Hematopoietic multipotent progenitor cell (in vitro differentiated cells): ENCODE measurements at regions not wholly inside any gene's neighbourhood (a gene's known extent, or its start where the extent isn't known, plus 50 kb on each side); places are given as distances from the start of the nearest gene placed in this dataset.

Experiments
- DNase-seq, 3 donors: peaks; one replicate each; pipeline ENCODE4 v3.0.0-alpha.2; 2011 to 2015; ENCODE audit warnings: low read depth in 2 of 3, low spot score in 2 of 3

GRCh38 chr12:107461222-107461975, 224.2 kb upstream of the PWP1 start:
- peak in 2 of 3 donors; percentile 9 to 16 for DNase-seq

DNA sequence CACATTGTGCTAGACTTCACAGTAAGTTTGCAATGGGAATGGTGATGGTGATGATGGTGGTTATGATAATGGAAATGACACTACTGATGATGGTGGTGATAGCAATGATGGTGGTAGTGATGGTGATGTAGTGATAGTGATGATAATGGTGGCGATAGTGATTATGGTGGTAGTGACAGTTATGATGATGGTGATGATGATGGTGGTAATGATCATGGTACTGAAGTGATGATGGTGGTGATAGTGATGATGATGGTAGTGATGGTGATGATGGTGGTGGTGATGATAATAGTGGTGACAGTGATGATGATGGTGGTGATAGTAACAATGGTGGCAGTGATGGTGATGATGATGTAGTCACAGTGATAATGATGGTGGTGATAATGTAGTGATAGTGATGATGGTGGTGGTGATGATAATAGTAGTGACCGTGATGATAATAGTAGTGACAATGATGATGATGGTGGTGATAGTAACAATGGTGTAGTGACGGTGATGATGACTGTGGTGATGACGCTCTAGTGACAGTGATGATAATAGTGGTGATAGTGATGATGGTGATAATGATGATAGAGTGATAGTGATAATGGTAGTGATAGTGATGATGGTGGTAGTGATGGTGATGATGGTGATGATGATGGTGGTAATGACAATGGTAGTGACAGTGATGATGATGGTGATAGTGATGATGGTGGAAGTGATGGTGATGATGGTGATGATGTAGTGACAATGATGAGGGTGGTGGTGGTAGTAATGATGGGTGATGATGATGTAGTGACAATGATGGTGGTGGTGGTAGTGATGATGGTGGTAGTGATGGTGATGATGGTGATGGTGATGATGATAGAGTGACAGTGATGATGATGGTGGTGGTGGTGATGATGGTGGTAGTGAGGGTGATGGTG, 222.9 kb upstream of the PWP1 start:
- no peak for DNase-seq

DNA sequence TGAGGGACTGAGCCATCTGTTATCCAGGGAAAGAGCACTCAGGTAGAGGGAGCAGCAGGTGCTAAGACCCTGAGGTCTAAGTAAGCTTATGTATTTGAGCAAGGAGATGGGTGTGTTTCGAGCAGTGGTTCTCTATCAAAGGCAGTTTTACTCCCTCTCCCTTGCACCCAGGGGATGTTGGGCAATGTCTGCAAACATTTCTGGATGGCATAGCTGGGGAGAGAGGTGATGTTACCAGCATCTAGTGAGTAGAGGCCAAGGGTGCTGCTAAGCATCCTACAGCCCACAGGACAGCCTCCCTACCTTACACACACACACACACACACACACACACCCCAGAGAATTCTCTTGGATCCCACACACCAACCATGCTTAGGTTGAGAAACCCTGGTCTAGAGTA, 221.0 kb upstream of the PWP1 start:
- no peak for DNase-seq

- DNase-seq = no peak
These were observed 220.0 kb upstream of the PWP1 start for GRCh38 chr12:107465625-107466024.

DNA sequence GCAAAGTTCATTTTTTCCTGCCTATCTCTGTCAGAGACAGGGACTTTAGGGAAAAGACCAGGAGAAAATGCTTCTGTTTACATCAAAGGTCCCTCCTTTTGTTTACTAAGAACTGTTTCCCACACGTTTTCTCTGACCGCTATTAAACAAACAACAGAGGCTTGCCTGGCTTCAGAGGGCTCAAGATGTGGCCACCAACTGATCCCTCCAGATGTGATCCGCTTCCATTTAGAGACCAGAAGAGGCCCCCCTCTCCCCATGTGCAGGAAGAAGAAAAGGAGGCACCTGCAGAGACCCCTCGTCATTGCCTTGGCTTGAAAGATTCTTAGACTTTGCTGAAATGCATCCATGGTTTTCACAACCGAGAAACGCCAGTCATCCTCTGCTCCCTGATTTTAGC, 217.9 kb upstream of the PWP1 start:
- DNase-seq = no peak

DNA sequence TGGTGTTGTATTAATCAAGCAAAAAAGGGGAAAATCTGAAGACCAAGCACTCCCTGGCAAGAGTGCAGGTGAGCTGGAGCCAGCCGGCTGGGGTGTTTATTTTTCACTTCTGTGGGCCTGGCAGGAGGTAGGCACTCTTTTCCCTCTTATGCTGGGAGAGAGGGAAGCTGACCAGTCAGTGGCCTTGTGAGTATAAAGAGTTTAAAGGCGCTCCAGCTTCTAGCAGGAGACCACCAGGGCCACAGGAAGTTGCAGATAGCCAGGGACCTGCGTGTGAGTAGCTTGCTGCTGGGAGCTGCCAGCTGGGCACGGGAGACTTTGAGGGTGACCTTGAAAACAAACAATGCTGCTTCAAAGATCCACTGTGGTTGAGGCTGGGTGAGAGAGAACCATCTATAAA, 217.4 kb upstream of the PWP1 start:
- no peak for DNase-seq

DNA sequence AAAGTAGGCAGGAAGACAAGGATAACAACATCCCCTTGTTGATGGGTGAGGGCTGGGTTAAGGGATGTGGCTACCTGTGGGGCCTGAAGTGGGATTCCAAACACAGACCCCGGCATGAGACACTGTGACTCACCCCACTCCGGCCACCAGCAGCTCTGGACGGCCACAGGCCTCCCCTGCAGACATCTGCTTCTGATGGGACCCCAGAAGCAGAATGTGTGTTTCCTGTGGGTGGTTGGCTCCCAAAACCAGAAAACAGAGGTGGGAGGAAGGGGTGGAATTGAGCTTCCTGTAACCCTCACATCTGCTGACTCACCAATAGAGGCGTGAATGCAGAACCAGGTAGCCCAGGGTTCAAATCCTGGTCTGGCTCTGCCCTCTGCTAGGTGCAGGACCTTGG, 216.6 kb upstream of the PWP1 start:
- peak in 1 of 3 donors; percentile 52 for DNase-seq

- no peak for DNase-seq
These were observed 215.0 kb upstream of the PWP1 start for GRCh38 chr12:107470645-107471044.

- no peak for DNase-seq
These were observed 213.3 kb upstream of the PWP1 start for GRCh38 chr12:107472308-107472707.

- DNase-seq = no peak
These were observed 211.5 kb upstream of the PWP1 start for GRCh38 chr12:107474099-107474498.

DNA sequence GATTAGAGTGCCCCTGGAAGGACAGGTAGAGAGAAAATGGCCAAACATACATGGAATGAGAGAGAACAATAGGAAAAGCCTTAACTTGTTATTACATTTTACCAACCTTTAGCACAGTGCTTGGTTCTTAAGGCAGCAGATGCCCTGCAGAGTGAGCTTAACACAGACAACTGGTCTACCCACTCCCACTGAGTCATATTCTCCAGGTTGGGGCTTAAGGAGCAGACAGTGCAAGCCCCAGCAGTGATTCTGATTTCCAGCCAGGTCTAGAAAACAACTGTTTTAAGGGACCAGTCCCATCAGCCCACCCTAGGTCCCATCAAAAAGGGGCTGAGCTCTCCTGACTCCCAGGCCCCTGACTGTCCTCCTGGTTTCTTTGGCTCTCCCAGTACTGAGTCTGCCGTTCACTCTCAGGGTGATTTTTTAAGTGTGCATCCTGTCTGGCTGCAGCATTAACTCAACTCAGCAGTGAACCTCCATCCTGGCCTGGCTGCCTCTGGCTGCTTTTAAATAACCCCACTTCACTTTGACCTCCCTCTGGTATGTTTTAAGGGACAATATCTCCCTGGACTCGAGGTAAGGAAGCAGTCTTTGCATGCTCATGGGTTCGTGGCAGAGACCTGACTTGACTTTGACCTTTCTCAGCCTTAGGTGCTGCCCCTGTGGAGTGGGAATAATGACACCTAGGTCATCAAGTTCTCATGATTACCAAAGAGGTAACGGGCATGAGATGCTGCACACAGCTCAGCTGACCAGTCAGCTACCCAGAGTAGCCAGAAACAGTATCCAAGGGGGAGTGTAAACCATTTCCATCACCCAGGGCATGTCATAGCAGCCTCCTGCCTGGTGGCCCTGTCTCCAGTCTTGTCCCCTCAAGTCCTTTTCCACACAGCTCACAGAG, 210.7 kb upstream of the PWP1 start:
- DNase-seq = no peak

DNA sequence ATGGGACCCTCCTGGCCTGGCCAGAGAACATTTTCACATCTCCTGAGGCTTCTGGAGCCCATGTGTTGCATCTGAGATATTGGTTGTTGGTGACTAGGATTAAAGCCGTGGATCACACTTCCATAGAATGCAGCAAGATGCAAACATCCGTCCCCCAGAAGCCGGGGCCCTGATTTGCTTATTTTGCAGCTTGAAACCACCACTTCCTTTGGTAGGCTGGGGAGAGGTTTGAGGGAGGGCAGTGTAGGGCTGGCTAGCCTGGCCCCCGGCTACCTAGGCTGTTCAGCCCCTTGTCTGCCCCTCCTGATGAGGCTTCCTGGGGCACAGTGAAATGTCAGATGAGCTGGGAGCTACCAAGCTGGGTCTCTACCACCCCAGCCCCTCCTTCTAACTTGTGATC, 209.7 kb upstream of the PWP1 start:
- no peak for DNase-seq

DNA sequence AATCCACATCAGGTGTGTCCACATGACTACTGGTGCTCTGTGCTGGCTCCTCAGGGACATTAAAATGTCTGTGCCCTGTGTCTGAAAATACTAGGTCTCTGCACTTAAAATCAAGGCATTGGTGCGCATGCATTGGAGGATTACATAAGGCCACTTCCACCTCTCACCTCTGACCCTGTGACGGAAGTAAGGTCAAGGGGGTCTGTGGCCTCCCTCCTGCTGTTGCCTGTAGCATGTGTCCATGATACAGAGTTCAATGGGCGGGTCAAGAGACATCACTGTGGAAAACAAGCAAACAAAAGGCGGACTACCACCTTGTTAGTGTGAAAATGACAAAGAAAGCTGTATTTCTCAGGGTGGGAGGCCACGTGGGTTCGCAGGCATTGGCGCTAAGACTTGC, 208.6 kb upstream of the PWP1 start:
- DNase-seq = no peak

DNA sequence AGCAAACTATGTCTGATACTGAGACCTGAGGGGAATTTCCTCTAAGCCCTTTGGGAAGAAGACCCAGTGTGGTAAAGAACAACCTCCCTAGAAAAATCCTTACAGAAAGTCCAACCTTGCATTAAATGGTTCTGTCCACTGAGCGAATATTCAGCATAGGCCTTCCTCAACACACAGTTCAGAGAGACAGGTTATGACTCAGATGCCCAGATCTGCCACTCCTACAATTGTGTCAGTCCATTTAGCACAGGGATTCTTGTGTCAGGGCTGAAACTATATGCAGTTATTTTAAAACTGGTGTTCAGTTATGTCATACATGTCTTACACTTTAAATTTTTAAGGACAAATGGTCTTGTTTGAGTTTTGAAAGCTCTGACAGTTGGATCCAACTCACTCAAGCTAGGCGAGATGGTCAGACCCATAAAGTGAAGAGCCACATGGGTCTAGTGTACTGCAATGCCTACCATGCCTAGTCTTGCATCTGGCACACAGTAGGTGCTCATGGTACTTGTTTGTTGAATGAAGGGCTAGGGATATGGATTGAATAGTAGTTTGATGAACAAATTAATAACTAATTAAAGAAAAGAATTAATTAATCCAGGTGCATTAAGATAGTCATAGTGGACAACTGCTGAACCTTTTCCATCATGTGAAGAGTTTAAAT, 207.5 kb upstream of the PWP1 start:
- DNase-seq = no peak

DNA sequence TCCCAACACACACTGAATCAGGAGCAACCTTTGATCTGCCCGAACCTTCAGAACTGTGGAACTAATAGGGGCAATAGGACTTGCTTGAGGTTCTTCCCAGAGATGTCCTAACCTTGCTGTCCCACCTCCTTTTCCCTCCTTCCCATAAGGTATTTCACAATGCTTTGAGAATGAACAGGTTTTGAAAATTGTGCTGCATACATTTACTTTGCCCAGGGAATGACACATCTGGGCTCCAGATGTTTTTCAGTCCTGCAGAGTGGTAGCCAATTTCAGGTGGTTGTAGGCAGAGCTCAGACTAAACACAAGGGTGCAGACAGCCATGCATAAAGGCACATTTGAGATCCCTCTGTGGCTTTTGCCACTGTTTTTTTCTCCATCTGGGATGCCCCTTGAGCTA, 206.7 kb upstream of the PWP1 start:
- no peak for DNase-seq

GRCh38 chr12:107480836-107481608, 204.6 kb upstream of the PWP1 start:
- no peak for DNase-seq

DNA sequence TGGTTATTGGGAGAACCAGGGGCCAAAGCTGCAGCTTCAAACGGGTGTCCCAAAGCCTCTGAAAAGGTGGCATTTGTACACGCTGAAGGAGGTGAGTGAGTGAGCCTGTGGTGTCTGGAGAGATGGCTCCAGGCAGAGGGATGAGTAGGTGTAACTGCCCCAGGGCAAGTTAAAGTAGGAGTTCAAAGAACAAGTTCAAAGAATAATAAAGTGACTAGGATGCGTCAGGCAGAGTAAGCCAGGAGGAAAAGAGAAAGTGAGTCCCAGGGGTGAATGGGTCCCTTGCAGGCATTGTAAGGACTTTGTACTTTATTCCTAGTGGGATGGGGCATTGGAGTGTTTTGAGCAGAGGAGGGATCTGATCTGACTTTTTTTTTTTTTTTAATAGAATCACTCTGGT, 201.4 kb upstream of the PWP1 start:
- DNase-seq = no peak

- no peak for DNase-seq
These were observed 200.7 kb upstream of the PWP1 start for GRCh38 chr12:107484941-107485340.

DNA sequence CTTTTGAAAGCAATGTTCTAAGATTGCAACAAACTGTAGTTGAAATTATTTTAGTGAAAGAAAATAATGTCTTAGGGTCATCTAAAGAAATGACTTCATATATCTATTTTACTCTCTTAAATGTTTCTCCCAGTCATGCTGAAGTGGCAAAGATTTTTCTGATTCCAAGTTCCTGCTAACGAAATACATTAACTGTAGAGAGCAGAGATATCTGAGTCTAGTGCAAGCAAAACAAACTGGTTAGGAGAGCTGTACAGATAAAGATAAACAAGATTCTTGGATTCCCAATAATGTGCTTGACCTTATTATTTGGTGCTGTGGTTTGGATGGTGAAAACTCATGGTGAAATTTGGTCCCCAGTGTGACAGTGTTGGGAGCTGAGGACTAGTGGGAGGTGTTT, 199.9 kb upstream of the PWP1 start:
- DNase-seq = no peak
